GM19043 (cell line): ENCODE measurements at regions not wholly inside any gene's neighbourhood (a gene's known extent, or its start where the extent isn't known, plus 50 kb on each side); places are given as distances from the start of the nearest gene placed in this dataset.
"Not testable (repeated sequence)": the region's sequence is repeated elsewhere in the genome, so short reads cannot be mapped to it uniquely, and the experiment has no call there.

Experiments
- ATAC-seq: cut with Tn5 transposase; IDR thresholded peaks from one replicate; pipeline ENCODE4 v1.9.1; 2021; ENCODE audit warnings: low read depth; ENCODE audit not compliant: unreplicated experiment

GRCh38 chr14:84465880-84466279 lies 1064.1 kb upstream of the FLRT2 start:
- ATAC-seq: no peak

DNA sequence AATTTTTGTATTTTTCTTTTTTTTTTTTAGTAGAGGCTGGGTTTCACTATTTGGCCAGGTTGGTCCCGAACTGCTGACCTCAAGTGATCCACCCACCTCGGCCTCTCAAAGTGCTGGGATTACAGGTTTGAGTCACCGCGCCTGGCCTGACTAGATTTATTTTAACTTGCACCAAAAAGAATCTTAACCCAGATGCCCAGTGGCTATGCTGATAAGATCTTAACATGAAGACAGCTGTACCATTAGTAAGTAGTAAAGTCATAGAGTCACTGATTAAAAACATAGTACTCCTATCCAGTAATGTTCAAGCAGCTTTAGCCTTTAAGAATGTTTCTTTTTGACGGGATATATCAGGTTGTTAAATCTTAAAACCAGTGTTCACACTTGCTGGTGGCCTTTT lies 1061.8 kb upstream of the FLRT2 start:
- no peak for ATAC-seq

DNA sequence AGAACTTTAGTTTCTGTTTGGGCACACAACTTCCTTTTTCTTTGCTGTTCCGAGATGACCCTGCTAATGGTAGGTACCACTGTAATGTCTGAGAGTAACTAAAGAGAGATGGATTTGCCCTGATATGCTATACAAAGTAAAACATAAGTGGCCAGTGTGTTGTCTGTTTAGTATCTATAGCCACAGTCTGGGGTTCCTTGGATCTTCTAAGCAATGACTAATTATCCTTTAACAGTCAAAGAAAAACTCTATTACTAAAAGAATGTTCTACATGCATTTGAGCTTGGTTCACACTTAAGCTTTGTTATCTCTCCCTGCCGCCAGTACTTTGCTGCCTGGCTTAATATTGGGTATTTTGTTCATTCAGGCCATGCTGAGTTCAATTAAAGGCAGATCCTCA lies 1051.9 kb upstream of the FLRT2 start:
- ATAC-seq: no peak

DNA sequence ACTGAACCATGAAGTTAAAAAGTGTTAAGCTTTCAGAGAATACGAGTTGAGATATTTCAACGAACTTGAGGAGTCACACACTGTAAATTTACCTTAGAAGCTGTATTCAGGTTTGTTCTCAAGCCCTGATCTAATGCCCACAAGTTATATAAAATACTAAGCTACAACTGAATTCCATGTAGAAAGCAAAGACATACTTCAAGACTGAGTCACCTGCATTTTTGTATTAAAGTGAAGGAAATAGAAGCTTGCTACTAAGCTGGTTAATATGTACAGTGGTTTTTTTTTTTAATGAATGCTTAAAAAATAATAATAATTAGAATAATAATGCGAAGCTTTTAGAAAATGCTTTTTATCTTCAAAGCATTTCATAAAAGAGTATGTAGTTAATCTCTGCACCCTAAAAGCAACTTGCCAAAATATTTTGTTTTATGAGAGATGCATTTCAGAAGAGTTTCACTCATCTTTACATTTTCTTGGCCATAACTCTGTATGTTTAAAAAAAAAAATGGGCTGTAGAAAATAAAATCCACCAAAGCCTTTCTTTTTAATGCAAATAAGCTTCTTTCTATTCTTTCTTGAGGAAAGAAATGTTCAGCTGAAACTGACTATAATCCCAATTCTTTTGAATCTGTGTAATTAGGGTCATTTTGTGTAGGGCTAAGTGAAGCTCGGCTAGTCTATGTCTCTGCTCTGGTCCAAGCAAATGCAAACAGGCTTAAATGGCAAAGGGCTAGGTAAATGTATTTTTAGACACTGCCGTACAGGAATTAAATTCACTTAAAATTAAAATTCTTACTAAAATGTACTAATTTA lies 1047.5 kb upstream of the FLRT2 start:
- ATAC-seq: no peak

DNA sequence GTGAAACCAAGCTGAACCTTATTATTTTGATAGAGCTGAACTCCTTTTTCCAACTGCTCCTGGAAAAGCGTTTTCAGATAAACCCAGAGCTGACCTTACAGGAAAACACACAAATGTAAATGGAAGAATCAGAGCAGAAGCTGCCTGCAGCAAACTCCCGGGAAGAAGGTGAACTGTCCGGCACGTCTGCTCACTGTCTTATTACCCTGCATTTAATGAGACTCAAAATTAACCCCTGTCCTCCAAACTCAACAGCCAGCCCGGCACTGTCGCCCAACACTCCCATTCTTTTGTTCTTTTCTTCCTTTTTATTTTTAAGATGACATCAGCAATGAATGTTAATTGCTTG lies 1046.9 kb upstream of the FLRT2 start:
- no peak for ATAC-seq

DNA sequence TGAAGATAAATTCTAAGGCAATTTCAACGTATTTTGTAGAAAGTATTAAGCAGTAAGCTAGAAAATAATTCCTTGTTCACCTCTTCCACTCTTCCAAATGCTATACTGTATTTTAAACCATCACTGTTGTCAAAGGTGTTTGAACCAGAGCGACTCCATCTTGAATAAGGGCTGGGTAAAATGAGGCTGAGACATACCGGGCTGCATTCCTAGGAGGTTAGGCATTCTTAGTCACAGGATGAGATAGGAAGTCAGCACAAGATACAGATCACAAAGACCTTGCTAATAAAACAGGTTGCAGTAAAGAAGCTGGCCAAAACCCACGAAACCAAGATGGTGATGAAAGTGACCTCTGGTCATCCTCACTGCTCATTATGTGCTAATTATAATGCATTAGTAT lies 1045.7 kb upstream of the FLRT2 start:
- not testable (repeated sequence) for ATAC-seq

GRCh38 chr14:84485036-84485435 lies 1044.9 kb upstream of the FLRT2 start:
- ATAC-seq: no peak

GRCh38 chr14:84490081-84490480 lies 1039.9 kb upstream of the FLRT2 start:
- ATAC-seq: no peak

DNA sequence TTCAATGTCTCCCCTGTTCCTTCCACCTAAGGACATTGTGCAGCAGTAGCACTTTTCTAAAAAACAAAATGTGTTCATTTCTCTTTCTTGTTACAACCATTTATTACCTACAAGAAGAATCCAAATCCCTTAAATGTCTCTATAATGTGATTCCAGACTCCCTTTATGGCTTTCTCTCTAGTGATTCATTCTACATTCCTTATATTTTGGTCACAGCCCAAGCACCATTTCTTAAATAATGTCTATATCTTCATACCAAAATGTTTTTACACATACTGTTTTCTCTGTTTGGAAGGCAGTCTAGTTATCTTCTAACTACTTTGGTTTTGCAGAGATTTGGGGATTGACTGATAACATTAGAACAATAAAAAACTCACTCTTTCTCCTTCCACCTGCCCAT lies 1037.3 kb upstream of the FLRT2 start:
- no peak for ATAC-seq

DNA sequence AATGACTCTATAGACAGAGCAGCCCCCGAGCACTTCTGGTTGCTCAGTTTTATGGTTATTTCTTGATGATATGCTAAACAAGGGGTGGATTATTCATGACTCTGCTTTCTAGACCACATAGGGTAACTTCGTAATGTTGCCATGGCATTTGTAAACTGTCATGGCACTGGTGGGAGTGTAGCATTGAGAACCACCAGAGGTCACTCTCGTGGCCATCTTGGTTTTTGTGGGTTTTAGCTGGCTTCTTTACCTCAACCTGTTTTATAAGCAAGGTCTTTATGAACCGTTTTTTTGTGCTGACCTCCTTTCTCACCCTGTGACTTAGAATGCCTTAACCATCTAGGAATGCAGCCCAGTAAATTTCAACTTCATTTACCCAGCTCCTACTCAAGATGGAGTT lies 1036.2 kb upstream of the FLRT2 start:
- ATAC-seq: no peak

DNA sequence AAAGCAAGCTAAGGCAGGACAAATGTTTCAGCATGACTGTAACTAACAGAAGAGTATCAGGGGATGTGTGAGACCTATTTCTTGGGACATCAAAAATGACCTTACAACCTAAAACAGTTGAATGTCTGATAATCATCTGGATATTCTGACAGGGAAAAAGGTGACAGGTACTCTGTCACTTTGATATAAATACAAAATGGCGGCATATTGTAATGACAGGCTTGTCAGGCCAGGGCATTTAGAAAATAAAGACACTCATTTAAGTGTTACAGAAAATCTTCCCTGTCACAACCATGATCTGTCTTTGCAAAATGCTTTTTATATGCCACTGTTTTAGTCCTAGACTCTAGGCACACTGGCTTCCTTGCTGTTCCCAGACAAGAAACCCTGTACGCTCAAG lies 1033.3 kb upstream of the FLRT2 start:
- no peak for ATAC-seq

DNA sequence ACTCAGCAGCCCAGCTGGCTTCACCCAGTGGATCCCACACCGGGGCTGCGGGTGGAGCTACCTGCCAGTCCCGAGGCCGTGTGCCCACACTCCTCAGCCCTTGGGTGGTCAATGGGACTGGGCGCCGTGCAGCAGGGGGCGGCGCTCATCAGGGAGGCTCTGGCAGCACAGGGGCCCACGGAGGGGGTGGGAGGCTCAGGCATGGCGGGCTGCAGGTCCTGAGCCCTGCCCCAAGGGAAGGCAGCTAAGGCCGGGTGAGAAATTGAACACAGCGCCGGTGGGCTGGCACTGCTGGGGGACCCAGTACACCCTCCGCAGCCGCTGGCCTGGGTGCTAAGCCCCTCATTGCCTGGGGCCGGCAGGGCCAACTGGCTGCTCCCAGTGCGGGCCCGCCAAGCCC lies 1017.1 kb upstream of the FLRT2 start:
- ATAC-seq: not testable (repeated sequence)

GRCh38 chr14:84519836-84520235 lies 1010.1 kb upstream of the FLRT2 start:
- no peak for ATAC-seq

GRCh38 chr14:84520711-84521338 lies 1009.1 kb upstream of the FLRT2 start:
- no peak for ATAC-seq

DNA sequence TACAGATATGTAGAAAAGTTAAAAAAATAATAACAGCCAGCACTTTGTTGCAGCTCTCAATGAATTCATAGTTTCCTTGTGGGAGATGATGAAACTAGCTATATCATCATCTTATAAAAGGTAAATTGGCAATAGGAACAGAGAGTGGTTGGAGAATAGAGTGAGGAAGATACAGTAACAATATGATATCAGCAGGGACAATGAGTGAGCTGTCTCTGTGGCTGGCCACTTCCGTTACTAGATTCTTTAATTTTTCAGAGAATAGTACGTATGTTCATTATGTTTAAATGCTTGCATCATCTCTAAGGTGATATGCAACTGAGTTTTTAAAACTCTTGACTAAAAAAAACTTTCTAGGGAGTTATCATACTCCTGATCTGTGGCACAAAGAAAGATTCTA lies 1006.2 kb upstream of the FLRT2 start:
- no peak for ATAC-seq

DNA sequence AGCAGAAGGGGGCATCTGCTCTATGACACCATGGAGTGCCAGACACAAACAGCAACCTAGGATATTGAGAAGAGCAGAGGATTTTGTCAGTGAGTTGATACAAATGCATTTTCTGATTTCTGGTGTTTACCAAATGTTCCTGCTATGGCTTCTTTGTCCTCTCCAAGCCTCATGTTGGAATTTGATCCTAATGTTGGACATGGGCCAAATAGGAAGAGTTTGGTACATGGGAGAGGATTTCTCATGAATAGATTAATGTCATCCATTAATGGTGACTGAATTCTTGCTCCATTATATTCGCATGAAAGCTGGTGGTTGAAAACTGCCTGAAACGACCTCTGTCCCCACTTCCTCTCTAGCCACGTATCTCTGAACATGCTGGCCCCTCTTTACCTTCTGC lies 1002.2 kb upstream of the FLRT2 start:
- no peak for ATAC-seq

- no peak for ATAC-seq
Observed at GRCh38 chr14:84532016-84532415, 997.9 kb upstream of the FLRT2 start.

- no peak for ATAC-seq
Observed at GRCh38 chr14:84533181-84533725, 996.7 kb upstream of the FLRT2 start.

DNA sequence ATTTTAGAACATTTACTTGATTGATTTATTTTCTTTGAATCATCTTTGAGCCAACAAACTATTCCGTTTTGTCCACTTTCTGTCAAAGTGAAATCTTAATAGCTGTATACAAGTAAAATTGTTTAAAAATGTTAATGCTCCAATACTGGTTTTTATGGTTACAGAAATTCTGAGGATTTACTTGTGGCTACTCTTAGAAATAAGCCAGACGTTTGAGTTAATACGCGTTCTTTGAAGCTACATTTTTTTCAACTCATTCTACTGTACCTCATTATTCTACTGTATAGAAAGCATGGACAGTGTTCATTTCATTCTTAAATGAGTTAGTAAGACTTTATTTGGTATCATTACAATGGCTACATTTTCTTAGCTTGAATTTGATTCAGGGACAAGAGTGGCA lies 996.2 kb upstream of the FLRT2 start:
- ATAC-seq: no peak

DNA sequence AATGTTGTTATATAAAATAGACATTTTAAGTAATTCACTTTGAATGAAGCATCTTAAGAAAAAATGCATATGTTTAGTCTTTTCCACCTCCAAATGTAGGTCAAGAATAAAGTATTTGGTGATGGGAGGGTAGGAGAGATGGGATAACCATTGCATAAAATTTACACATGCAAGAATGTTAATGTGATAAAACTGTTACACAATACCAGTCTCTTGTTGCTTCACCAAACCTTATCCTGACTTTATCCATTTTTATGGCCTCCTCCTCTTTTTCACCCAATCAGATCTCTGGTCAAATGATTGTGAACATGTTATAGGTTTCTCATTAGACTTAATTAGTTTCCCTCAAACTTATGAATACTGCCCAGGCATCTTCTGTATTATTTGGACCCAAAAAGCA lies 994.5 kb upstream of the FLRT2 start:
- ATAC-seq: no peak

GRCh38 chr14:84535976-84536375 lies 994.0 kb upstream of the FLRT2 start:
- ATAC-seq: no peak

DNA sequence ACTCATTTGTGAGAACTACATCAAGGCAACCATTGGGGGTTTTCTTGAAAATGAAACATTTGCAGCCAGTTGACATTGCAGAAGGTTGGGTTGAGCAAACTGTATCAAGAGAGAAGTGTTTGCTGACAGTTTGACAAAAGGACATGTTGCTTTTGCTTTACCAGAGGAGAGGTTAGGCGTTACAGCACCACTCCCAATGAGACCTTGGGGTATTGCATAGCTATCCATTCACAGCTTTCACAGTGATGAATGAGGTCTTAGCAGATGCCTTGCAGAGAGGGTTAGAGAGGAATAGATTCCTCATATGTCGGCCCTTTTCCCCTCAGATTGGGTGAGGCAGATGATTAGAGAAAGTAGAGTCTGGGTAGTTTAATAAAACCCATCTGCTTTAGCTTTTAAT lies 988.9 kb upstream of the FLRT2 start:
- ATAC-seq: no peak
